Omental fat pad (tissue), 3 donors: ENCODE measurements at regions not wholly inside any gene's neighbourhood (a gene's known extent, or its start where the extent isn't known, plus 50 kb on each side); places are given as distances from the start of the nearest gene placed in this dataset.

Experiments used
- ATAC-seq: fragments of 150-250 bp; one replicate; pipeline ENCODE4 v1.9.1; 2016; ENCODE audit warnings: mild to moderate bottlenecking, moderate library complexity; ENCODE audit not compliant: low FRiP score
- DNase-seq: peaks from one replicate; pipeline ENCODE4 v3.0.0-alpha.2; 2019; ENCODE audit warnings: low spot score
- TF ChIP-seq, protein P1 (sequence below), 3 donors: fragments of 450-650 bp; IDR thresholded peaks; one replicate each; pipeline ENCODE4 v1.5.1; 2016 to 2017; ENCODE audit warnings: antibody characterized with exemption in 3 of 3, mild to moderate bottlenecking in 3 of 3, moderate library complexity in 2 of 3

DNA sequence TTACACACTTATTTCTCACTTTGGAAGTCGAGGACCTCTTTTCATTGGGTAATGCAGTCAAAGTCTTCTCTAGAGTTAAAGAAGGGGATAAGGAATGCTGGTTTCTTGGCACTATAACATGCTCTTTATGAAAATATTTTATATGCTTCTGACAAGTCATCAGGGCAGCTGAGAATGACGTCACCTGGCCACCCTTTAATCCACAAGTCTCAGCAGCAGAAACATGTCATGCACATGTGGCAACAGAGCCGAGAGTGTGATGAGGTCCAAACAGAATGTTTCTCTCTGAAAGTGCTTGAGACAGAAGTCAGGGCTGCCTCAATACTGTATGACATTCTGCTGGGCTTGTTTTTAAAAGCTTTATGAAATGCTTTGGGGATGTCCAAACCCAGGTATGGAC lies 63.5 kb upstream of the C10orf90 start:
- ATAC-seq: no peak
- TF ChIP-seq, protein P1, sequence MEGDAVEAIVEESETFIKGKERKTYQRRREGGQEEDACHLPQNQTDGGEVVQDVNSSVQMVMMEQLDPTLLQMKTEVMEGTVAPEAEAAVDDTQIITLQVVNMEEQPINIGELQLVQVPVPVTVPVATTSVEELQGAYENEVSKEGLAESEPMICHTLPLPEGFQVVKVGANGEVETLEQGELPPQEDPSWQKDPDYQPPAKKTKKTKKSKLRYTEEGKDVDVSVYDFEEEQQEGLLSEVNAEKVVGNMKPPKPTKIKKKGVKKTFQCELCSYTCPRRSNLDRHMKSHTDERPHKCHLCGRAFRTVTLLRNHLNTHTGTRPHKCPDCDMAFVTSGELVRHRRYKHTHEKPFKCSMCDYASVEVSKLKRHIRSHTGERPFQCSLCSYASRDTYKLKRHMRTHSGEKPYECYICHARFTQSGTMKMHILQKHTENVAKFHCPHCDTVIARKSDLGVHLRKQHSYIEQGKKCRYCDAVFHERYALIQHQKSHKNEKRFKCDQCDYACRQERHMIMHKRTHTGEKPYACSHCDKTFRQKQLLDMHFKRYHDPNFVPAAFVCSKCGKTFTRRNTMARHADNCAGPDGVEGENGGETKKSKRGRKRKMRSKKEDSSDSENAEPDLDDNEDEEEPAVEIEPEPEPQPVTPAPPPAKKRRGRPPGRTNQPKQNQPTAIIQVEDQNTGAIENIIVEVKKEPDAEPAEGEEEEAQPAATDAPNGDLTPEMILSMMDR (IDR thresholded peaks at IDR 0.05): no peak
- no peak for DNase-seq

DNA sequence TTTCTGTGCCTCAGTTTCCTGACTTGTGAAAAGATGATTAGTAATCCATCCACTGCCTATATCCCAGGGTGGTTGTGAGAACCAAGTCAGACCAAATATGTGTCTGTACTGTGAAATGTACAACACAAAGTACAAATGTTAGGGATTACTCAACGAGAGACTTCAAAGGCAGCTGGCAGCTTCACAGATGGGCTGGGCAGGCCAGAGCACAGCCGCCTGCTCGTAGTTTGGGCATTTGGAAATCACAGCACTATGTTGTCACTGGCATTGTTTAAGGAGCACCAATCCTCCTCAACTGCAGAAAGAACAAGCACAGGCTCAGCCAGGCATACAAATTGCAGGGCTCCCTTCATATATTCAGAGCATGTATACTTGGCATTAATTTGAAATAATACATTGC lies 64.5 kb upstream of the C10orf90 start:
- TF ChIP-seq, protein P1 (IDR thresholded peaks at IDR 0.05): no peak
- DNase-seq (no peak), ATAC-seq (no peak)

DNA sequence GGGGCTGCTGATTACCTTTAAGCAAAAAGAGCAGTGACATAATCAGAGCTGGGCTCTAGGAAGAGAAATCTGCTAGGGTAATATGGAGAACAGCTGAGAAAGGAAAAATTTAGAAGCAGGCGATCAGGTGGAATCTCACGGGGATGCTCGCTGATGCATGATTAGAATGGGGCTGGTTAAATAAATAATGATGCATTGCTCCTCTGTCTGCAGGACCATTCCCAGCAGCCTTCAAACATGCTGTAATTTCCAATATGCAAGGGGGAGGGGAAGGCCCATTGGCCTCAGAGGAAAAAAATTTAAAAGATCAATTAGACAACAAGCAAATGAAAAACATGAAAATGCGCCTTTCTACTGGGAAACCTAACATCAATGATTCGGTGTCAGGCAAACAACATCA lies 65.6 kb upstream of the C10orf90 start:
- no peak for ATAC-seq
- DNase-seq: no peak
- TF ChIP-seq, protein P1 (IDR thresholded peaks at IDR 0.05): no peak

- ATAC-seq: no peak
These were observed 66.2 kb upstream of the C10orf90 start for GRCh38 chr10:126736727-126737126.

GRCh38 chr10:126738001-126738400 lies 67.5 kb upstream of the C10orf90 start:
- TF ChIP-seq, protein P1 (IDR thresholded peaks at IDR 0.05): no peak
- no peak for DNase-seq
- no peak for ATAC-seq

More at GRCh38 chr10:126736727-126737126, 66.2 kb upstream of the C10orf90 start:
- TF ChIP-seq, protein P1 (IDR thresholded peaks at IDR 0.05): no peak
- DNase-seq: no peak

- TF ChIP-seq, protein P1 (IDR thresholded peaks at IDR 0.05): no peak
- no peak for ATAC-seq
- no peak for DNase-seq
These were observed 74.1 kb upstream of the C10orf90 start for GRCh38 chr10:126744571-126744970.

DNA sequence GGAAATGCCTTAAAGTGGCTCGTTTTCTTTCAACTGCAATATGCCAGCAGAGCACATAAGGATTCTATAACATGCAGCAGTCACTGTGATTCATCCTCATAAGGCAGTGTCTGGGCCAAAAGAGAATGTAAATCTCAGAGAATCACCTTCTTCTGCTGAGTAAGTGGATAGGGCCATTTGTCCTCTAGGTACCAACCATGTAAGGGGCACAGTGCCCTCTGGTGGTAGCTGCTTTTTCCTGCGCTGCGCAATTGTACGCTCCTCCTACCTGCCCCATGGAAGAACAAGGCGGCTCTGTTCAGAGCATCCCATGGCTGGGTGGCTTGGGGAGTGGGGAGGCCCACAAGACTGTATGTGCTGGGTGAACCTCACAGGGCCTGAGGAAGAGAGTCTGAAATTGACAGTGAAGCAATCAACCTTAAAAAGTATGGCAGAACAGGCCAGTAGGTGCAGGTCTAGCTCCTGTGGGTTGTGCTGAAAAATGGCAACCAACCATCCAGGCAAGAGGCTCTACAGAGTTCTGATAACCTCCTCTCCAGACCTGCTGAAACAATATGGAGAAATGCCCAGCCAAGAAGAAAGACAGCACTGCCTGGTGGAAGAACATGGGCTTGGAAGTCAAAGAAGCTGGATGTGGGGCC lies 78.6 kb upstream of the C10orf90 start:
- DNase-seq: peak; percentile 46
- ATAC-seq: no peak
- TF ChIP-seq, protein P1 (IDR thresholded peaks at IDR 0.05): no peak
